ENCODE measurements at regions not wholly inside any gene's neighbourhood (a gene's known extent, or its start where the extent isn't known, plus 50 kb on each side); places are given as distances from the start of the nearest gene placed in this dataset.

DNA sequence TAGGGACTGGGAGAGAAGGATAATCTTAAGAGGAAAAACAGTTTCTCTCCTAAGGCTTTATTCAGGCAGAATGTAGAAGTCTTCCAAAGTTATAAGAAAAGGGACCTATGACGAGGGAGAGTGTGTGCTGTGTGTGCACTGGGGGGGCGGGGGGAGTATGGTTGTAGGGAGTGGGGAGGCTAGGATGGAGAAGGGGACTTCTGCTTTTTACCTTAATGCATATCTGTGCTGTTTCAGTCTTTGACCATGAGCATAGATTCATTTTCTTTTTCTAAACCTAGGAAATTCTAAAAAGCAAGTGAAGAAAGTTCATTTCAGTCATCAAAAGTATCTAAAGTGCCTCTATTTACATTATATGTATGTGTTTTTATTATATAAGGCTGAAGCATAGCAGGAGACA, 52.6 kb upstream of the RASA2 start:
- TF ChIP-seq, protein P1, sequence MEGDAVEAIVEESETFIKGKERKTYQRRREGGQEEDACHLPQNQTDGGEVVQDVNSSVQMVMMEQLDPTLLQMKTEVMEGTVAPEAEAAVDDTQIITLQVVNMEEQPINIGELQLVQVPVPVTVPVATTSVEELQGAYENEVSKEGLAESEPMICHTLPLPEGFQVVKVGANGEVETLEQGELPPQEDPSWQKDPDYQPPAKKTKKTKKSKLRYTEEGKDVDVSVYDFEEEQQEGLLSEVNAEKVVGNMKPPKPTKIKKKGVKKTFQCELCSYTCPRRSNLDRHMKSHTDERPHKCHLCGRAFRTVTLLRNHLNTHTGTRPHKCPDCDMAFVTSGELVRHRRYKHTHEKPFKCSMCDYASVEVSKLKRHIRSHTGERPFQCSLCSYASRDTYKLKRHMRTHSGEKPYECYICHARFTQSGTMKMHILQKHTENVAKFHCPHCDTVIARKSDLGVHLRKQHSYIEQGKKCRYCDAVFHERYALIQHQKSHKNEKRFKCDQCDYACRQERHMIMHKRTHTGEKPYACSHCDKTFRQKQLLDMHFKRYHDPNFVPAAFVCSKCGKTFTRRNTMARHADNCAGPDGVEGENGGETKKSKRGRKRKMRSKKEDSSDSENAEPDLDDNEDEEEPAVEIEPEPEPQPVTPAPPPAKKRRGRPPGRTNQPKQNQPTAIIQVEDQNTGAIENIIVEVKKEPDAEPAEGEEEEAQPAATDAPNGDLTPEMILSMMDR (IDR thresholded peaks at IDR 0.05; ENCODE audit: low read length, missing control alignments): no peak
- DNase-seq (ENCODE audit: low read depth): no peak
- H3K4me3 ChIP-seq (replicated peaks; ENCODE audit: low read depth, low read length): no peak overlapping the region

DNA sequence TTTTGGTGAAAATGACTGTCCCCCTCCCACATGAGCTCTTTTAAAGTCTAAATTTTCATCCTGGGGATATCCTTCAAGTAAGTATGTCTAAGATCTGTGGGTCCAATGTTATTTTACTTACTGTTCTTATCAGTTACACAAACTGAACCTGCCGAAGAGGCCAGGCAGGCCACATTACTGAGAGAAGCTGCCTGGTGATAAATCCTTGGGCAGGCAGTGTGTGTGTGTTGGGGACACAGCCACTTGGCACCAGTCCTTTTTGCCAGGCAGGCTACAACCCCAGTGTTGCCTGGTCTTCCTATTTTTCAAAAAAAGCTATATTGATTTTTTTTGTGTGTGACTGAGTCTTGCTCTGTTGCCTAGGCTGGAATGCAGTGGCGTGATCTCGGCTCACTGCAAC, 50.6 kb upstream of the RASA2 start:
- no peak overlapping the region for H3K4me3 ChIP-seq (replicated peaks; ENCODE audit: low read depth, low read length)
- TF ChIP-seq, protein P1 (IDR thresholded peaks at IDR 0.05; ENCODE audit: low read length, missing control alignments): no peak
- DNase-seq (ENCODE audit: low read depth): no peak

All from fibroblast of pulmonary artery (primary cell).